Choroid plexus epithelial cell (primary cell): ENCODE measurements at regions not wholly inside any gene's neighbourhood (a gene's known extent, or its start where the extent isn't known, plus 50 kb on each side); places are given as distances from the start of the nearest gene placed in this dataset.

Experiments used
- DNase-seq: peaks from one replicate; pipeline ENCODE4 v3.0.0-alpha.2; 2010; ENCODE audit warnings: low read depth
- H3K4me3 ChIP-seq: 2 replicates; pipeline ENCODE4 v1.5.1; 2011; ENCODE audit warnings: low read depth, mild to moderate bottlenecking, control low read depth, low read length, moderate library complexity
- CTCF ChIP-seq: conservative IDR thresholded peaks from 2 replicates; pipeline ENCODE4 v1.5.1; 2011; ENCODE audit warnings: low read depth, mild to moderate bottlenecking, control low read depth, inconsistent platforms, low read length, moderate library complexity

- H3K4me3 ChIP-seq, result no peak overlapping the region
- no peak for TF ChIP-seq CTCF
- no peak for DNase-seq
Observed at GRCh38 chr12:73726881-73727280, 810.8 kb upstream of the ATXN7L3B start.

GRCh38 chr12:73731658-73732057 is 806.0 kb upstream of the ATXN7L3B start:
- TF ChIP-seq CTCF, result no peak
- peak; percentile 38 for DNase-seq
- no peak overlapping the region for H3K4me3 ChIP-seq

- TF ChIP-seq CTCF, result no peak
- DNase-seq, result no peak
- no peak overlapping the region for H3K4me3 ChIP-seq
Observed at GRCh38 chr12:73769337-73769736, 768.3 kb upstream of the ATXN7L3B start.

GRCh38 chr12:73798523-73798922 is 739.1 kb upstream of the ATXN7L3B start:
- peak; percentile 41 for DNase-seq
- TF ChIP-seq CTCF, result no peak
- no peak overlapping the region for H3K4me3 ChIP-seq

GRCh38 chr12:73815072-73815645 is 722.5 kb upstream of the ATXN7L3B start:
- H3K4me3 ChIP-seq, result no peak overlapping the region
- TF ChIP-seq CTCF, result no peak
- DNase-seq, result no peak

GRCh38 chr12:73817161-73817560 is 720.5 kb upstream of the ATXN7L3B start:
- H3K4me3 ChIP-seq, result no peak overlapping the region
- DNase-seq, result no peak
- no peak for TF ChIP-seq CTCF

GRCh38 chr12:73833746-73834145 is 703.9 kb upstream of the ATXN7L3B start:
- TF ChIP-seq CTCF, result no peak
- H3K4me3 ChIP-seq, result no peak overlapping the region
- DNase-seq, result peak; percentile 1
